ENCODE measurements at regions not wholly inside any gene's neighbourhood (a gene's known extent, or its start where the extent isn't known, plus 50 kb on each side); places are given as distances from the start of the nearest gene placed in this dataset.

DNA sequence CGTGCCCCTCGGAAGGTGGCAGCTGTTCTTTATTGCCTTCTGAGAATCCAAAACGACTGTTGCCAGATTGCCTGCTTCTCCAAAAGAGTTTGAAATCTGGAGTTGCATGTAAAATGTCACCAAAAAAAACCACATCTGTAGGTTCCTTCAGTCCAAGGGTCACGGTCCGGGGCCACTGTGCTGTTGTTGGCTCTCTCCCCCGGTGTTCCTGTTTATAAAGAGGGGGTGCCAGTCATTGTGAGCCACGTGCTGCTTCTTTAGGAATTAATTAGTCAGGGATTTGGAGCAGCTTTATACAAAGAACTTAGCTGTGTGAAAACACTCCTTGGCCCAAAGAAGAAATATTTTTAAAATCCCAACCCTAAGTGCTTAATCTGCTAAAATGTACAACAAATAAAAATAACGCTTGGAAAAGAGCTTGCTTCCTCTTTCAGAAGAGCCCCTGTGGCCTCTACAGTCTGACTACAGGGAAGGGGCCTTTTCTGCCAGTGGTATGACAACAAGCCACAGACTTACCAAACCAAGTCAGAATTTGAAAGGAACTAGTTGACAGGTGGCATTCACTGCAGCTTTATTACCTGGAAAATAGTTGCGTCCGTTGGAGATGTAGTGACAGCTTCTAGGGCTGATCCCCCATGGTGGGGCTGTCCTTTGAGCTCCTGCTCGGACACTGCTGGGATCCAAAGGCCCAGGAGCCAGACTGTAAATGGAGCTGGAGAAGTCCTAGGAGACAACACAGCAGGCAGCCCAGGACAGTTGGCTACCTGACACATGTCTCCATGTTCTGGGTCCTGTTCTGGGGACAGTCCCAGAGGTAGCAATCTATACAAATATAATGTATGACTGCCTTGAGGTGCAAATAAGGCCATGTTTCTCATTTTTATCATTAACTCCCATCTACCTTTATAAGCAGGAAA lies 84.5 kb upstream of the SLC1A4 start:
- H3K27ac ChIP-seq (ENCODE audit: low read depth, low read length): no peak overlapping the region
- H3K79me2 ChIP-seq (ENCODE audit: control insufficient read depth, insufficient read depth, low read length, unreplicated experiment): no peaks in the 10 kb centered on the region
- no peaks in the 10 kb centered on the region for H3K36me3 ChIP-seq (ENCODE audit: insufficient read depth, low read length)
- H3K4me3 ChIP-seq (ENCODE audit: low read depth, low read length): no peak overlapping the region
- no peaks in the 10 kb centered on the region for H3K4me1 ChIP-seq (ENCODE audit: control insufficient read depth, insufficient read depth, low read length, unreplicated experiment)
- H2AFZ ChIP-seq (ENCODE audit: low read length, unreplicated experiment): no peak overlapping the region
- peaks cover 44% of the 10 kb centered on the region for H3K27me3 ChIP-seq (ENCODE audit: insufficient read depth, low read length)

DNA sequence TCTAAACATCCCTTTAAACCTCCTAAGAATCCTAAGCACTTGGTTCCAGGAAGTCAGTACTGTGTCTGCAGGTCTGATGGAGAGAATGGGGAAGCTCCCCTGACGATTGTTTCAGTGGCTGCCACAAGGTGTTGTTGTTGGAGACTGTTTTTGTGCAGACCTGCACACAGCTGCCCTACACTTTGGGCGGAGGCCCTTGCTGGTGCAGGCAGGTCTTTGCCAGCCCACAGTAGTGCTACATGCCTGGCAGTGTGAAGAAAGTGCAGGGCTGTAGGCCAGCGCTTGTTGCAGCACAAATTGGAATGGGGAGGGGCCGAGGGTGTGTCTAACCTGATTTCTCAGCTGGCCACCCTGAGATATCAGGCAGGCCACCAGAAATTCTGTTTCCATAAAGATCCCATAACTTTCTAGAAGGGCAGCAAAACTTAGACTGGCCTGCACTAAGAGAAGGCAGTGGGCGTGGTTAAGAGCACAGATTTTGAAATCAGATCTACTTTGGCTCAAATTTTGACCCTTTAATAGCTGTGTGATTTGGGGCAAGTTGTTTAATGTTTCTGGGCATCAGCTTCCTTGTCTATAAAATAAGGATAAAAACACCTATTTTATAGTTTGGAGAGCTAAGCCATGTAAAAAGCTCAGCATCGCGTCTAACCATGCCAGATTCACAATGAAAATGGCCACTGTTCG lies 83.7 kb upstream of the SLC1A4 start:
- Histone ChIP-seq H3K4me3 (ENCODE audit: low read depth, low read length) (no peak overlapping the region), H3K27ac (ENCODE audit: low read depth, low read length) (no peak overlapping the region), H3K36me3 (ENCODE audit: insufficient read depth, low read length) (no peaks in the 10 kb centered on the region), H2AFZ (ENCODE audit: low read length, unreplicated experiment) (no peak overlapping the region), H3K27me3 (ENCODE audit: insufficient read depth, low read length) (peaks cover 44% of the 10 kb centered on the region), H3K4me1 (ENCODE audit: control insufficient read depth, insufficient read depth, low read length, unreplicated experiment) (no peaks in the 10 kb centered on the region), H3K79me2 (ENCODE audit: control insufficient read depth, insufficient read depth, low read length, unreplicated experiment) (no peaks in the 10 kb centered on the region)

DNA sequence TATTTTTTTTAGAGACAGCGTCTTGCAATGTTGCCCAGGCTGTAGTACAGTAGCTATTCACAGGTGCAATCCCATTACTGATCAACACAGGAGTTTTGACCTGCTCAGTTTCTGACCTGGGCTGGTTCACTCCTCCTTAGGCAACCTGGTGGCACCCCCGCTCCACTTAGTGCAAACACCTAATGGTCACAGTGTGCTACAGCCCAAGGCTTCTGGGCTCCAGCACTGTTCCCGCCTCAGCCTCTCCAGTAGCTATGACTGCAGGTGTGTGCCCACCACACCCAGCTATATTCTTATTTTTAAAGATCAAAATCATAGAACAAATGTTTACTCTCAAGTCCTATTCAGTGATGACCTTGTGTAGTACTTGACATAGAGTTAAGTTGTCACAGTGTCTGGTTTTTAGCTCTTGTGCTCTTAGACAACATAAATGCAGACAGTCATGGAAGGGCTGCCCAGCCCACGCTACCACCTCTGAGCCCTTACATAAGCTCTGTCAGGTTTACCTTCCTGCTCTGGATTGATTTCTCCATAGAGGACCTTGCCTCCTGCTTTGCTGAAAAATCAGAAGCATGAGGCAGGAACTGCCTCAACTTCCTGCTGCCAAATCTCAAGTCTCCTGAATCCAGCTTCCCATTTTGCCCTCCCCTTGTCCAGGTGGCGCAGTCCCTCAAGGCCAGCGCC lies 82.2 kb upstream of the SLC1A4 start:
- no peak overlapping the region for H3K27ac ChIP-seq (ENCODE audit: low read depth, low read length)
- H3K79me2 ChIP-seq (ENCODE audit: control insufficient read depth, insufficient read depth, low read length, unreplicated experiment): no peaks in the 10 kb centered on the region
- peaks cover 32% of the 10 kb centered on the region for H3K27me3 ChIP-seq (ENCODE audit: insufficient read depth, low read length)
- H3K36me3 ChIP-seq (ENCODE audit: insufficient read depth, low read length): no peaks in the 10 kb centered on the region
- H3K4me3 ChIP-seq (ENCODE audit: low read depth, low read length): no peak overlapping the region
- H3K4me1 ChIP-seq (ENCODE audit: control insufficient read depth, insufficient read depth, low read length, unreplicated experiment): no peaks in the 10 kb centered on the region
- no peak overlapping the region for H2AFZ ChIP-seq (ENCODE audit: low read length, unreplicated experiment)

DNA sequence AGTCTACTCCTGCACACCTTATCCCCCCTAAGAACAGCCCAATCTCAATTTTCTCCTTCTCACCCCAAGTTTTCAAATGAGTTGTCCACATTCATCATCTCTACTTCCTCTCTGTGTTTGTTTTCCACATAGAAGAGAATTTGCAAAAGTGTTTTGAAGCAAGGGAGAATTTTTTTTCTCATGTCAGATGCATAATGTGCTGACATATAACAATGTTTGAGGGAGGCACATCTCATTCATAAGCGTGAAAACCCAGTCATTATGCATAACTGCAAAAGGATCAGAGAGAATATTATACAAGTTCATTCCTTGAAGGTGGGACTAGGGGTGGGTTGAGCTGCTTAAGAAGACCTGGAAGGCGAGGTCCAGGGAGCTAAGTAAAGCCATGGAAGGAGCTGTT lies 80.8 kb upstream of the SLC1A4 start:
- no peak overlapping the region for H2AFZ ChIP-seq (ENCODE audit: low read length, unreplicated experiment)
- H3K79me2 ChIP-seq (ENCODE audit: control insufficient read depth, insufficient read depth, low read length, unreplicated experiment): no peaks in the 10 kb centered on the region
- H3K4me3 ChIP-seq (ENCODE audit: low read depth, low read length): no peak overlapping the region
- H3K4me1 ChIP-seq (ENCODE audit: control insufficient read depth, insufficient read depth, low read length, unreplicated experiment): no peaks in the 10 kb centered on the region
- H3K36me3 ChIP-seq (ENCODE audit: insufficient read depth, low read length): no peaks in the 10 kb centered on the region
- H3K27me3 ChIP-seq (ENCODE audit: insufficient read depth, low read length): peaks cover 20% of the 10 kb centered on the region
- H3K27ac ChIP-seq (ENCODE audit: low read depth, low read length): no peak overlapping the region

DNA sequence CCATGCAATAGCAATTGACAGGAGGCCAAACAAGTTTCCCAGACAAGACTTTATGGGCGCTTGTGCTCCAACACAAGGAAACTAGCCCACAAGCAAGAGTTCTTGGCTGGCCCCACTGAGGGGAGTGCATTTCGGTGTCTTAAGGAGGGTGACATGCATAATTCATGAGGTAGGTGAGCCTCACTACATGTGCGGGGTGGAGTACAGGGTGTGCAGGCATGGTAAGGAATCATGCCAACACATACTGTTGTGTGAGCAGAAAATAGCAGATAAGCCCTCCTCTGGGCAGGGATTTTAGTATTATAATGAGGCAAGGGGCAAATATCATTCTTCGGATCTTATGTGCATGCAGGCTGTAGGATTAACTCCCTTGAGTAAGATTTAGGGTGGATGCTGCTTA lies 78.7 kb upstream of the SLC1A4 start:
- Histone ChIP-seq H2AFZ (ENCODE audit: low read length, unreplicated experiment) (no peak overlapping the region), H3K27ac (ENCODE audit: low read depth, low read length) (no peak overlapping the region), H3K4me1 (ENCODE audit: control insufficient read depth, insufficient read depth, low read length, unreplicated experiment) (no peaks in the 10 kb centered on the region)

DNA sequence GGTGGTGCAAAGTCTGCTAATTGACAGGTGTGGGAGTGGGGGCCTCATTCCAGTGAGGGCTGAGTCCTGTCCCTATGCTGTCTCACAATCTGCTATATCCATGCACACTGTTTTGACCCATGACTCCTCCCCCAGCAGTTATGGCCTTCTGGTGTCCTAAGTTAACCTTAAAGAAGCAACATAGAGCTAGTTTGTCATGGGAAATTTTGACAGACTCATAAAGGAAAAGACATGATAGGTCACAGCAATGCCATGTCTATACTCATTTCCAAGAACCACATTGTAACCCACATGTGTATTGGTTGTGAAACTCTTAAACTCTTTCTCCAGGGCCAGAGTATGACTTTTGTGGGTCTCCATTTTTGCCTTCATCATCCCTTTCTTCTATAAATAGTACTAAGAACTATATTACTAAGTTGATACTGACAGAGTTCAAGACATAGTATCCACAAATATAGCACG lies 78.2 kb upstream of the SLC1A4 start:
- Histone ChIP-seq H3K4me3 (ENCODE audit: low read depth, low read length) (no peak overlapping the region), H3K27ac (ENCODE audit: low read depth, low read length) (no peak overlapping the region), H3K36me3 (ENCODE audit: insufficient read depth, low read length) (no peaks in the 10 kb centered on the region), H3K79me2 (ENCODE audit: control insufficient read depth, insufficient read depth, low read length, unreplicated experiment) (no peaks in the 10 kb centered on the region), H2AFZ (ENCODE audit: low read length, unreplicated experiment) (no peak overlapping the region), H3K27me3 (ENCODE audit: insufficient read depth, low read length) (peaks cover 8% of the 10 kb centered on the region; the same call in 1 of the 2 replicates), H3K4me1 (ENCODE audit: control insufficient read depth, insufficient read depth, low read length, unreplicated experiment) (no peaks in the 10 kb centered on the region)

More for the DNA sequence above, 78.7 kb upstream of the SLC1A4 start:
- H3K36me3 ChIP-seq (ENCODE audit: insufficient read depth, low read length): no peaks in the 10 kb centered on the region
- peaks cover 8% of the 10 kb centered on the region; the same call in 1 of the 2 replicates for H3K27me3 ChIP-seq (ENCODE audit: insufficient read depth, low read length)
- no peaks in the 10 kb centered on the region for H3K79me2 ChIP-seq (ENCODE audit: control insufficient read depth, insufficient read depth, low read length, unreplicated experiment)
- H3K4me3 ChIP-seq (ENCODE audit: low read depth, low read length): no peak overlapping the region

DNA sequence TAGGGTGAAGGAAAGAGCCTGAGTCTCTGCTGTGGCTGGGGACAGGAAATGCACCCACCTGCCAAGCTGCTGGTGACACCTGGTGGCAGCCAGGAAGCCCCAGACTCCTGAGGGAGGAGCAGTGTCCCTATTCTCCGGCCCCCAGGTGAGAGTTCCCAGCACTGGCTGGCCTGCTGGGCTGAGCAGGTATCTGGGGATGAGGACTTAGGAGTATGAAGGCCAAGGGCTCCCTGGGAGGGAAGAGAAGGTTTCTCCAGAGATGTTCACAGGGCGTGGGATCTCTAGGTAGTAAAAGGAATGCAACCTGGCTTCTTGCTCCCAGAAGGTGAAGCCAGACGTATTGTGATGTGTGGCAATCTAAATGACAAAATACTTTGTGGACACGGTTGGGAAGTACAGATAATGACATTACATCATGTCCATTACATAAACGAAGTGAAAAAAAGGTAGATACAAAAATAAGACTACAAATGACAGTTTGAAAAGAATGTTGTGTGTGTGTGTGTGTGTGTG lies 75.8 kb upstream of the SLC1A4 start:
- Histone ChIP-seq H2AFZ (ENCODE audit: low read length, unreplicated experiment) (no peak overlapping the region), H3K79me2 (ENCODE audit: control insufficient read depth, insufficient read depth, low read length, unreplicated experiment) (no peaks in the 10 kb centered on the region), H3K4me3 (ENCODE audit: low read depth, low read length) (no peak overlapping the region), H3K4me1 (ENCODE audit: control insufficient read depth, insufficient read depth, low read length, unreplicated experiment) (no peaks in the 10 kb centered on the region), H3K36me3 (ENCODE audit: insufficient read depth, low read length) (no peaks in the 10 kb centered on the region), H3K27ac (ENCODE audit: low read depth, low read length) (no peak overlapping the region), H3K27me3 (ENCODE audit: insufficient read depth, low read length) (no peaks in the 10 kb centered on the region)

DNA sequence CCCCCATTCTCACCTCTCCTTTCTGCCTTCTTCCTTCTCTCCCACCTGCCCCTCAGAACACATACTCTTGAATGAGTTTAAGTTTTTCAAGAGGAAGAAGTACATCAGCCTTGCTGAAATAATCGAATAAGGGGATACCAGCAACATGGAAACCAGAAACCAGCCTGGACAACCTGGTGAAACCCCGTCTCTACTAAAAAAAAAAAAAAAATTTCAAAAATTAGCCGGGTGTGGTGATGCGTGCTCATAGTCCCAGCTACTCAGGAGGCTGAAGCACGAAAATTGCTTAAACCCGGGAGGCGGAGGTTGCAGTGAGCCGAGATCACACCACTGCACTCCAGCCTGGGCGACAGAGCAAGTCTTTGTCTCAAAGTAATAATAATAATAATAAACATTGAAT lies 75.0 kb upstream of the SLC1A4 start:
- no peak overlapping the region for H3K4me3 ChIP-seq (ENCODE audit: low read depth, low read length)
- no peak overlapping the region for H3K27ac ChIP-seq (ENCODE audit: low read depth, low read length)
- H3K27me3 ChIP-seq (ENCODE audit: insufficient read depth, low read length): no peaks in the 10 kb centered on the region
- H3K79me2 ChIP-seq (ENCODE audit: control insufficient read depth, insufficient read depth, low read length, unreplicated experiment): no peaks in the 10 kb centered on the region
- H3K4me1 ChIP-seq (ENCODE audit: control insufficient read depth, insufficient read depth, low read length, unreplicated experiment): no peaks in the 10 kb centered on the region
- no peak overlapping the region for H2AFZ ChIP-seq (ENCODE audit: low read length, unreplicated experiment)
- no peaks in the 10 kb centered on the region for H3K36me3 ChIP-seq (ENCODE audit: insufficient read depth, low read length)

DNA sequence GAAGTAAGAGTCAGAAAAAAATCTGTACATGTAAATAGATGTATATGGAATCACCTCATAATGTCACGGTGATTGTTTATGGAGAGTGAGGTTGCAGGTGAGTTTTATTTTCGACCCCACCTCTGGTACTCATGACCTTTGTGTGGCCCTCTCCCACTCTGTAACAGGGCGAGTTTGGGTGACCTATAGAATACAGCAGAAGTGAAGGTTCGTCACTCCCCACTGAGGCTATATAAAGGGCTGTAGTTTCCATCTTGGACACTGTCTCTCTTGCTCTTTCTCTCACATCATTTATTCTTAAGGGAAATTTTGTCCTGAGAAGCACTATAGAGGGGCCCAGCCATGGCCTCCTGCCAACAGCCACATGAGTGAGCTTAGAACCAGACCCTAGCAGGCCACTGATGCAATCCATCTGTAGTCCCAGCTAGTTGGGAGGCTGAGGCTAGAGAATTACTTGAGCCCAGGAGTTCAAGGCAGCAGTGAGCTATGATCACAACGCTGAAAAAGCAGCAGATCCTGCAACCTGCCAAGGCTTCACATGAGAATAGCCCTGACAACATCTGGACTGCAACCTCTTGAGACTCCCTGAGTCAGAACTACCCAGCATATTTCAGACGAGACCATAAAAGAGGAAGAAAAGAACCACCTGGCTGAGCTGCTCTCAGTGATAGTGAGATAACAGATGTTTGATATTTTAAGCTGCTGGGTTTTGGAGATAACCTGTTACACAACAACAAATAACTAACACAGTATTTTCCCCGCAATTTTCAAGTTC lies 74.3 kb upstream of the SLC1A4 start:
- H2AFZ ChIP-seq (ENCODE audit: low read length, unreplicated experiment): no peak overlapping the region
- H3K27ac ChIP-seq (ENCODE audit: low read depth, low read length): no peak overlapping the region
- H3K79me2 ChIP-seq (ENCODE audit: control insufficient read depth, insufficient read depth, low read length, unreplicated experiment): no peaks in the 10 kb centered on the region
- H3K4me3 ChIP-seq (ENCODE audit: low read depth, low read length): no peak overlapping the region
- no peaks in the 10 kb centered on the region for H3K27me3 ChIP-seq (ENCODE audit: insufficient read depth, low read length)
- H3K4me1 ChIP-seq (ENCODE audit: control insufficient read depth, insufficient read depth, low read length, unreplicated experiment): no peaks in the 10 kb centered on the region
- no peaks in the 10 kb centered on the region for H3K36me3 ChIP-seq (ENCODE audit: insufficient read depth, low read length)

DNA sequence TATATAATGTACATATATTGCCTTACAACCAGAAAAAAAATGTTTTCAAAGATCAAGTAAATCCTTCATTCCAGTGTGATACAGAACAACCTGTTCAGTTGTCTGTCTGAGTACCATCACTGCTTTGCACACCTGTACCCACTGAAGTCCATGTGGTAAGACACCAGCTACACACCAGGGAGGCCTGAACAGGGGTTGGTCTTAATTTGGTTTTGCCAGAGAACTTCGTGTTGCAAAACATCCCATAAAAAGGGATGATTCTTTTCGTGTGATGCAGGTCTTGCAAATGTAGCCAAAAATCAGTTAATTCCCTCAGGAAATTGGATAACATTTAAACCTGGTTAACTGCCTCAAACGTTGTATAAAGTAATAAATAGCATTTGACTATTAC lies 73.7 kb upstream of the SLC1A4 start:
- Histone ChIP-seq H3K79me2 (ENCODE audit: control insufficient read depth, insufficient read depth, low read length, unreplicated experiment) (no peaks in the 10 kb centered on the region), H2AFZ (ENCODE audit: low read length, unreplicated experiment) (no peak overlapping the region), H3K27me3 (ENCODE audit: insufficient read depth, low read length) (no peaks in the 10 kb centered on the region), H3K4me1 (ENCODE audit: control insufficient read depth, insufficient read depth, low read length, unreplicated experiment) (no peaks in the 10 kb centered on the region), H3K27ac (ENCODE audit: low read depth, low read length) (no peak overlapping the region), H3K36me3 (ENCODE audit: insufficient read depth, low read length) (no peaks in the 10 kb centered on the region), H3K4me3 (ENCODE audit: low read depth, low read length) (no peak overlapping the region)

Measured in ACC112 (cell line).